Stimulated activated effector memory CD8-positive, alpha-beta T cell treated with anti-CD3 and anti-CD28 coated beads, Interleukin-12 subunit alpha, Interleukin-12 subunit beta, amount 100 ng/mL, for 72 hours (primary cell): ENCODE measurements at regions not wholly inside any gene's neighbourhood (a gene's known extent, or its start where the extent isn't known, plus 50 kb on each side); places are given as distances from the start of the nearest gene placed in this dataset.

Experiments
- ATAC-seq: fragments of 150-1000 bp; cut with Tn5 transposase; 2 replicates; pipeline ENCODE4 v1.10.0; 2021
- DNase-seq, 2 donors: peaks; one replicate each; pipeline ENCODE4 v3.0.0; 2021 to 2022; ENCODE audit warnings: low spot score in 2 of 2
- H3K27ac Mint-ChIP-seq: one replicate; pipeline ENCODE4 v1.8.0; 2022; ENCODE audit warnings: mild to moderate bottlenecking, mixed read lengths
- H3K36me3 Mint-ChIP-seq: one replicate; pipeline ENCODE4 v1.8.0; 2022; ENCODE audit warnings: mild to moderate bottlenecking, mixed read lengths
- H3K4me1 Mint-ChIP-seq: one replicate; pipeline ENCODE4 v1.8.0; 2022; ENCODE audit warnings: mixed read lengths
- H3K4me3 Mint-ChIP-seq: one replicate; pipeline ENCODE4 v1.8.0; 2022; ENCODE audit warnings: mild to moderate bottlenecking, mixed read lengths
- H3K9me3 Mint-ChIP-seq: one replicate; pipeline ENCODE4 v1.8.0; 2022; ENCODE audit warnings: mixed read lengths

GRCh38 chrX:140360284-140360683, 144.6 kb downstream of the SOX3 start:
- Mint-ChIP-seq H3K4me1 (no peaks in the 10 kb centered on the region), H3K36me3 (no peaks in the 10 kb centered on the region), H3K9me3 (peaks cover 3% of the 10 kb centered on the region), H3K4me3 (no peak overlapping the region), H3K27ac (no peak overlapping the region)
- ATAC-seq (no peak), DNase-seq (no peak)

- peaks cover 8% of the 10 kb centered on the region for H3K9me3 Mint-ChIP-seq
- H3K36me3 Mint-ChIP-seq, result no peaks in the 10 kb centered on the region
- ATAC-seq (no peak), DNase-seq (no peak)
- no peak overlapping the region for H3K4me3 Mint-ChIP-seq
- H3K27ac Mint-ChIP-seq, result no peak overlapping the region
- H3K4me1 Mint-ChIP-seq, result no peaks in the 10 kb centered on the region
These were observed 148.9 kb downstream of the SOX3 start for GRCh38 chrX:140355922-140356321.

DNA sequence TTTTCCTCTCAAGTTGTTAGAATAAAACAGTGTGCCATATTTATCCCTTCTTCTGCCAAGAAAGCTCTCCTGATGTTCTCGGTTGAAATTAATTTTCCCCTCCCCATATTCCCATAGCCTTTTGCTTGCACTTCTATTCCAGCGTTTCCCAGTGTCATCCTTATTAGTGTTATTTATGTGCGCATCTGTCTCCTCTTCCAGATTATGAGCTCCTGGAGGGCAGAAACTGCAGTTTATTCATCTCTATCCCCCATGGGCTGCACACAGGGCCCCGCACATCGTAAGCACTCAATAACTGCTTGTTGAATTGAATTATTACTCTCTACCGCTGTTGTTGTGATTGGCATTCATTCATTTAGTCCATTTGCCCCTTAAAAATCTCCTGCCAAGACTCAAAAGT, 149.4 kb downstream of the SOX3 start:
- H3K9me3 Mint-ChIP-seq, result peaks cover 8% of the 10 kb centered on the region
- DNase-seq (no peak), ATAC-seq (no peak)
- H3K4me3 Mint-ChIP-seq, result no peak overlapping the region
- H3K36me3 Mint-ChIP-seq, result no peaks in the 10 kb centered on the region
- H3K27ac Mint-ChIP-seq, result no peak overlapping the region
- no peaks in the 10 kb centered on the region for H3K4me1 Mint-ChIP-seq

GRCh38 chrX:140354431-140355120, 150.3 kb downstream of the SOX3 start:
- DNase-seq (no peak), ATAC-seq (no peak)
- H3K36me3 Mint-ChIP-seq, result no peaks in the 10 kb centered on the region
- no peak overlapping the region for H3K4me3 Mint-ChIP-seq
- no peaks in the 10 kb centered on the region for H3K4me1 Mint-ChIP-seq
- H3K27ac Mint-ChIP-seq, result no peak overlapping the region
- peaks cover 10% of the 10 kb centered on the region for H3K9me3 Mint-ChIP-seq

DNA sequence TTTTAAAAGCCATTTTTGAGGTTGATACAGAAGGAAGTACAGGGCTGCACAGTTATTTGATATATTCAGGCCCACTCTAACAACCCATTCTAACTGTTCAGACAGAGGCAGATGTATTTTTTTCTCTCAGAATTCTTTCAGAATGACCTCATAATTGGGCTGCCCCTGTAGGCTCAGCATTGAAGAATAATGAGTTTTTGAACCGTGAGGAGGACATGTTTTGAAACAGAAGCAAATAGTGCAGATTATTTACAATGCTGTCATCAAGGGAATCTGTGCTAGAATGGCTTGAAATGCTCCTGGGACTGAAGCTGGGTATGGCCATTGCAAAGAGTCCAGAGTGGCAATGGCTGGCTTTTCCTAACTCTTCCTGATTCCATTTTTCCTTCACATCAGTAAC, 158.1 kb downstream of the SOX3 start:
- Mint-ChIP-seq H3K4me1 (no peaks in the 10 kb centered on the region), H3K27ac (no peak overlapping the region), H3K9me3 (peaks cover 5% of the 10 kb centered on the region), H3K36me3 (no peaks in the 10 kb centered on the region), H3K4me3 (no peak overlapping the region)
- DNase-seq, result no peak
- no peak for ATAC-seq

DNA sequence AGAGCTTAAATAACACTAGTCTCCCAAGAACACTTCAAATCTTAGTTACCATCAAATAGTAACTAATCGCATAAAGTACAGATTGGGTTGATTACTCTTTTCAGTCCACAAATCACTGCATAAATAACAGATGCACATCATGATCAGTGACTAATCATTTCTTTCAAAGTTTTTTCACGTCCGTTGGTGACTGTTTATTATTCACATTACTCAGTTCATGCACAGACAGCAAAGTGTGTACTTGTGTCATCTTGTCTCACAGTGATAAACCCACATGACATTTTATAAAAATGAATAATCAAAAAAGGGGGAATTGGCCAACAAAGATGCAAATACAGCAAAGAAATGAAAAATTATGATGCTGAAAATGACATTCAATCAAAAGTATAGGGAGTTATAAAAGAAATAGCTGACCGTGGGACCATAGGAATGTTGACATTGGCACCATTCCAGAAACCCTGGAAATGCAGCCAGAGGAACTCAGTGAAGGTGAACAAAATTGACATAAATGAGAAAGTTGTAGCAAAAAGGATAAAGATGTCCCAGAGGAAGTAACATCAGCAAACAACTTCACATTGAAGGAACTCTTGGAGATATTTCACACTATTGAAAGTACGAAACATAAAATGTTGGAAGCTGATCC, 161.5 kb downstream of the SOX3 start:
- Mint-ChIP-seq H3K36me3 (no peaks in the 10 kb centered on the region), H3K9me3 (peaks cover 3% of the 10 kb centered on the region), H3K4me1 (no peaks in the 10 kb centered on the region), H3K4me3 (no peak overlapping the region), H3K27ac (no peak overlapping the region)
- ATAC-seq (no peak), DNase-seq (no peak)

GRCh38 chrX:140342410-140342809, 162.5 kb downstream of the SOX3 start:
- Mint-ChIP-seq H3K9me3 (peaks cover 3% of the 10 kb centered on the region), H3K27ac (no peak overlapping the region), H3K4me1 (no peaks in the 10 kb centered on the region), H3K36me3 (no peaks in the 10 kb centered on the region), H3K4me3 (no peak overlapping the region)
- no peak for ATAC-seq
- no peak for DNase-seq

DNA sequence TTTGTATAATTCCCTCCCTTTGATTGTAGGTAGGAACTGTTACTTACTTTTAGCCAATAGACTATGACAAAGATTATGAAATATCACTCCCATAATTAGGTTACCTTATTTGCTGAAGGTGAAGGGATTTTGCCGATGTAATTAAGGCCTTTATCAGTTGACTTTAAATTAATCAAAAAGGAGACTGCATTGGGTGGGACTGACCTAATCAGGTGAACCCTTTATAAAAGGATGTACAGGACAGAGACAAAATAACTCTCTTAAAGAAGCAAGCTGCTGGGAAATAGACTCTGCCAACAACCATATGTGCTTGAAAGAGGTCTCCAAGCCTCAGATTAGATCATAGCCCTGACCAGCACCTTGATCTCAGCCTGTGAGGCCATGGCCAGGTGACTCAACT, 167.6 kb downstream of the SOX3 start:
- ATAC-seq (no peak), DNase-seq (no peak)
- Mint-ChIP-seq H3K4me3 (no peak overlapping the region), H3K27ac (no peak overlapping the region), H3K4me1 (no peaks in the 10 kb centered on the region), H3K9me3 (peaks cover 5% of the 10 kb centered on the region), H3K36me3 (no peaks in the 10 kb centered on the region)

- no peak for DNase-seq
These were observed 186.6 kb downstream of the SOX3 start for GRCh38 chrX:140318296-140318695.

GRCh38 chrX:140317462-140317861, 187.4 kb downstream of the SOX3 start:
- ATAC-seq (no peak), DNase-seq (no peak)
- Mint-ChIP-seq H3K27ac (no peak overlapping the region), H3K4me3 (no peak overlapping the region), H3K4me1 (no peaks in the 10 kb centered on the region), H3K36me3 (no peaks in the 10 kb centered on the region), H3K9me3 (peaks cover 10% of the 10 kb centered on the region)

More at GRCh38 chrX:140318296-140318695, 186.6 kb downstream of the SOX3 start:
- Mint-ChIP-seq H3K4me3 (no peak overlapping the region), H3K4me1 (no peaks in the 10 kb centered on the region), H3K27ac (no peak overlapping the region), H3K36me3 (no peaks in the 10 kb centered on the region), H3K9me3 (peaks cover 10% of the 10 kb centered on the region)
- ATAC-seq, result no peak

GRCh38 chrX:140298960-140299825, 205.7 kb downstream of the SOX3 start:
- H3K4me1 Mint-ChIP-seq, result no peaks in the 10 kb centered on the region
- peaks cover 4% of the 10 kb centered on the region for H3K9me3 Mint-ChIP-seq
- H3K4me3 Mint-ChIP-seq, result no peak overlapping the region
- ATAC-seq, result no peak
- no peak overlapping the region for H3K27ac Mint-ChIP-seq
- DNase-seq, result no peak
- no peaks in the 10 kb centered on the region for H3K36me3 Mint-ChIP-seq

- H3K27ac Mint-ChIP-seq, result no peak overlapping the region
- DNase-seq (no peak), ATAC-seq (no peak)
- H3K4me1 Mint-ChIP-seq, result no peaks in the 10 kb centered on the region
- H3K9me3 Mint-ChIP-seq, result peaks cover 4% of the 10 kb centered on the region
- no peaks in the 10 kb centered on the region for H3K36me3 Mint-ChIP-seq
- no peak overlapping the region for H3K4me3 Mint-ChIP-seq
These were observed 207.6 kb downstream of the SOX3 start for GRCh38 chrX:140297273-140297672.

DNA sequence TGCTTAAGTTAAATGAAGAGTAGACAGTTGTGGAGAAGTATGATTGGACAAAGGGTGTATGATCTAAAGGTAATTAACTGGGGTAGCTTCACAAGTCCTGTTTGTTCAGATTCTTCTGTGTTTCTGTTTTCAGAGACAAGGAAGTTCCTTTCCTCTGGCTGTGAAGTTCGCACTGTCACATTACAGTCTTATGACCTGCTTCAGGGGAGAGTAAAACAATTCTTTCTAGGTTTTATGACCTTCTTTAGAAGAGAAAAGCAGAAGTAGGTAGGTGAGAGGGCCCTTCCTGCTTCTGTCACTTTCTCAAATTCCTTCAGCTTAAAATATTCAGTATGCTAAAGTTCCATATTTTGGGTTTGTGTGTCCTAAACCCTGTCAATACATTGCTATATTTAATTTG, 211.9 kb downstream of the SOX3 start:
- H3K4me3 Mint-ChIP-seq, result no peak overlapping the region
- DNase-seq (no peak), ATAC-seq (no peak)
- H3K36me3 Mint-ChIP-seq, result no peaks in the 10 kb centered on the region
- H3K4me1 Mint-ChIP-seq, result no peaks in the 10 kb centered on the region
- H3K27ac Mint-ChIP-seq, result no peak overlapping the region
- peaks cover 3% of the 10 kb centered on the region for H3K9me3 Mint-ChIP-seq

GRCh38 chrX:140292188-140292587, 212.7 kb downstream of the SOX3 start:
- H3K4me1 Mint-ChIP-seq, result no peaks in the 10 kb centered on the region
- no peaks in the 10 kb centered on the region for H3K36me3 Mint-ChIP-seq
- H3K4me3 Mint-ChIP-seq, result no peak overlapping the region
- no peak for DNase-seq
- H3K27ac Mint-ChIP-seq, result no peak overlapping the region
- ATAC-seq, result no peak
- H3K9me3 Mint-ChIP-seq, result peaks cover 3% of the 10 kb centered on the region

GRCh38 chrX:140274811-140275525, 229.9 kb downstream of the SOX3 start:
- Mint-ChIP-seq H3K9me3 (peaks cover 11% of the 10 kb centered on the region), H3K36me3 (no peaks in the 10 kb centered on the region), H3K4me1 (no peaks in the 10 kb centered on the region), H3K27ac (no peak overlapping the region), H3K4me3 (no peak overlapping the region)
- ATAC-seq (no peak), DNase-seq (no peak)
